HEK293 (cell line): ENCODE measurements at regions not wholly inside any gene's neighbourhood (a gene's known extent, or its start where the extent isn't known, plus 50 kb on each side); places are given as distances from the start of the nearest gene placed in this dataset.

Source experiments
- CTCF ChIA-PET: fragments of 350-600 bp; formaldehyde crosslinking; extraction: SDS; loops from one replicate; lab custom pipeline; 2021; ENCODE audit warnings: antibody characterized with exemption; lab: Yijun Ruan, JAX
- POLR2A ChIA-PET: fragments of 300-600 bp; formaldehyde crosslinking; extraction: SDS; loops from one replicate; lab custom pipeline; 2020; ENCODE audit warnings: antibody characterized with exemption, inconsistent platforms; lab: Yijun Ruan, JAX
- H3K27ac ChIP-seq: fragments of 200-500 bp; sonication (Bioruptor generic); 2 replicates; pipeline ENCODE4 v1.5.1; 2014; ENCODE audit warnings: low read depth, low read length, control low read depth, inconsistent platforms; ENCODE audit errors: extremely low read depth
- H3K36me3 ChIP-seq, 2 experiments: fragments of 200-500 bp in 1 of 2; sonication (Bioruptor generic) in 1 of 2; 1 replicate in 1 of 2; 2 replicates in 1 of 2; pipeline ENCODE4 v1.5.1; 2014 to 2017; ENCODE audit warnings: inconsistent platforms in 2 of 2, low read length in 2 of 2; ENCODE audit not compliant: control insufficient read depth in 2 of 2, insufficient read depth in 1 of 2
- H3K4me1 ChIP-seq: fragments of 200-500 bp; sonication (Bioruptor generic); 2 replicates; pipeline ENCODE4 v1.5.1; 2014; ENCODE audit warnings: mild to moderate bottlenecking, low read length, inconsistent platforms; ENCODE audit not compliant: control insufficient read depth, insufficient read depth
- H3K4me3 ChIP-seq: 2 replicates; pipeline ENCODE4 v1.5.1; 2011; ENCODE audit warnings: low read depth, mild to moderate bottlenecking, control low read depth, low read length, moderate library complexity
- H3K9me3 ChIP-seq: fragments of 200-500 bp; sonication (Bioruptor generic); 2 replicates; pipeline ENCODE4 v1.5.1; 2014; ENCODE audit warnings: low read depth, low read length, inconsistent platforms; ENCODE audit not compliant: control insufficient read depth, insufficient read depth
- CTCF ChIP-seq: fragments of 450-650 bp; formaldehyde crosslinking; IDR thresholded peaks from 2 replicates; pipeline ENCODE4 v1.5.1; 2016; ENCODE audit warnings: missing biosample characterization, missing genetic modification characterization
- INSM2 ChIP-seq: fragments of 450-650 bp; formaldehyde crosslinking; IDR thresholded peaks from 2 replicates; pipeline ENCODE4 v1.5.1; 2016; ENCODE audit warnings: missing biosample characterization, missing genetic modification characterization
- KLF8 ChIP-seq: fragments of 450-650 bp; formaldehyde crosslinking; IDR thresholded peaks from 2 replicates; pipeline ENCODE4 v1.5.1; 2016; ENCODE audit warnings: missing biosample characterization, missing genetic modification characterization
- MEIS1 ChIP-seq: sonication (generic); formaldehyde crosslinking; IDR thresholded peaks from 2 replicates; pipeline ENCODE4 v1.8.1; 2022; ENCODE audit warnings: missing genetic modification reagents, mild to moderate bottlenecking, borderline replicate concordance
- ZBTB6 ChIP-seq: fragments of 450-650 bp; formaldehyde crosslinking; IDR thresholded peaks from 2 replicates; pipeline ENCODE4 v1.5.1; 2017; ENCODE audit warnings: missing biosample characterization, missing genetic modification characterization
- ZNF112 ChIP-seq: fragments of 450-650 bp; formaldehyde crosslinking; IDR thresholded peaks from 2 replicates; pipeline ENCODE4 v1.5.0; 2017; ENCODE audit warnings: missing biosample characterization, missing genetic modification characterization
- ZNF157 ChIP-seq: fragments of 450-650 bp; formaldehyde crosslinking; IDR thresholded peaks from 2 replicates; pipeline ENCODE4 v1.5.1; 2016; ENCODE audit warnings: missing biosample characterization, missing genetic modification characterization
- ZNF211 ChIP-seq: fragments of 450-650 bp; formaldehyde crosslinking; IDR thresholded peaks from 2 replicates; pipeline ENCODE4 v1.5.1; 2016; ENCODE audit warnings: low read depth, missing biosample characterization, missing genetic modification characterization
- ZNF398 ChIP-seq: fragments of 450-650 bp; formaldehyde crosslinking; IDR thresholded peaks from 2 replicates; pipeline ENCODE4 v1.5.1; 2017; ENCODE audit warnings: missing biosample characterization, missing genetic modification characterization
- ZNF501 ChIP-seq: fragments of 450-650 bp; formaldehyde crosslinking; IDR thresholded peaks from 2 replicates; pipeline ENCODE4 v1.5.1; 2016; ENCODE audit warnings: missing biosample characterization, missing genetic modification characterization
- ZNF558 ChIP-seq: fragments of 450-650 bp; formaldehyde crosslinking; IDR thresholded peaks from 2 replicates; pipeline ENCODE4 v1.5.1; 2016; ENCODE audit warnings: missing biosample characterization, missing genetic modification characterization
- ZNF747 ChIP-seq: fragments of 450-650 bp; formaldehyde crosslinking; IDR thresholded peaks from 2 replicates; pipeline ENCODE4 v1.5.1; 2016; ENCODE audit warnings: missing biosample characterization, missing genetic modification characterization
- ZNF785 ChIP-seq: fragments of 450-650 bp; formaldehyde crosslinking; IDR thresholded peaks from 2 replicates; pipeline ENCODE4 v1.5.1; 2016; ENCODE audit warnings: missing biosample characterization, missing genetic modification characterization
- ZNF830 ChIP-seq: fragments of 450-650 bp; IDR thresholded peaks from 2 replicates; pipeline ENCODE4 v1.5.0; 2018; ENCODE audit warnings: missing biosample characterization, missing genetic modification characterization, low read depth, mild to moderate bottlenecking, moderate library complexity
- TF ChIP-seq, protein P1 (sequence below): fragments of 450-650 bp; formaldehyde crosslinking; IDR thresholded peaks from 2 replicates; pipeline ENCODE4 v1.5.1; 2016; ENCODE audit warnings: missing biosample characterization, missing genetic modification characterization
- TF ChIP-seq, protein P2 (sequence below): fragments of 450-650 bp; formaldehyde crosslinking; IDR thresholded peaks from 2 replicates; pipeline ENCODE4 v1.5.1; 2016; ENCODE audit warnings: missing biosample characterization, missing genetic modification characterization
- TF ChIP-seq, protein P3 (sequence below): fragments of 450-650 bp; formaldehyde crosslinking; IDR thresholded peaks from 2 replicates; pipeline ENCODE4 v1.5.1; 2016; ENCODE audit warnings: missing biosample characterization, missing genetic modification characterization

GRCh38 chr1:72678683-72679082, 396.3 kb upstream of the NEGR1 start (continued):
- no peak for TF ChIP-seq ZNF398 (tag by site-specific recombination)
- TF ChIP-seq ZNF112 (tag by site-specific recombination), result no peak
- no peak for TF ChIP-seq CTCF (tag by site-specific recombination)

- CTCF ChIA-PET, result interaction anchor here (0.5 kb wide), 1 partner anchor 943 kb away, joined by 6 read pairs; no protein-coding TSS in a partner anchor
Measured at GRCh38 chr1:72670902-72671301, 388.6 kb upstream of the NEGR1 start.

More at GRCh38 chr1:72670902-72671301, 388.6 kb upstream of the NEGR1 start:
- Histone ChIP-seq H3K4me3 (no peak overlapping the region), H3K9me3 (no peaks in the 10 kb centered on the region), H3K4me1 (no peaks in the 10 kb centered on the region), H3K36me3 (no peaks in the 10 kb centered on the region), H3K27ac (no peak overlapping the region)
- TF ChIP-seq ZNF157 (tag by site-specific recombination) (no peak), ZNF501 (no peak), ZNF558 (tag by site-specific recombination) (no peak), ZNF830 (tag by site-specific recombination) (no peak), ZNF747 (tag by site-specific recombination) (no peak), INSM2 (tag by site-specific recombination) (no peak), ZBTB6 (tag by site-specific recombination) (no peak), ZNF211 (no peak), ZNF785 (tag by site-specific recombination) (no peak), KLF8 (tag by site-specific recombination) (no peak), MEIS1 (no peak)
- TF ChIP-seq, protein P1, sequence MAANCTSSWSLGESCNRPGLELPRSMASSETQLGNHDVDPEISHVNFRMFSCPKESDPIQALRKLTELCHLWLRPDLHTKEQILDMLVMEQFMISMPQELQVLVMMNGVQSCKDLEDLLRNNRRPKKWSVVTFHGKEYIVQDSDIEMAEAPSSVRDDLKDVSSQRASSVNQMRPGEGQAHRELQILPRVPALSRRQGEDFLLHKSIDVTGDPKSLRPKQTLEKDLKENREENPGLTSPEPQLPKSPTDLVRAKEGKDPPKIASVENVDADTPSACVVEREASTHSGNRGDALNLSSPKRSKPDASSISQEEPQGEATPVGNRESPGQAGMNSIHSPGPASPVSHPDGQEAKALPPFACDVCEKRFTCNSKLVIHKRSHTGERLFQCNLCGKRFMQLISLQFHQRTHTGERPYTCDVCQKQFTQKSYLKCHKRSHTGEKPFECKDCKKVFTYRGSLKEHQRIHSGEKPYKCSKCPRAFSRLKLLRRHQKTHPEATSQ (tag by site-specific recombination), result no peak
- TF ChIP-seq, protein P2, sequence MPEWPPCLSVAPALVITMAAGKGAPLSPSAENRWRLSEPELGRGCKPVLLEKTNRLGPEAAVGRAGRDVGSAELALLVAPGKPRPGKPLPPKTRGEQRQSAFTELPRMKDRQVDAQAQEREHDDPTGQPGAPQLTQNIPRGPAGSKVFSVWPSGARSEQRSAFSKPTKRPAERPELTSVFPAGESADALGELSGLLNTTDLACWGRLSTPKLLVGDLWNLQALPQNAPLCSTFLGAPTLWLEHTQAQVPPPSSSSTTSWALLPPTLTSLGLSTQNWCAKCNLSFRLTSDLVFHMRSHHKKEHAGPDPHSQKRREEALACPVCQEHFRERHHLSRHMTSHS (tag by site-specific recombination), result no peak
- TF ChIP-seq, protein P3, sequence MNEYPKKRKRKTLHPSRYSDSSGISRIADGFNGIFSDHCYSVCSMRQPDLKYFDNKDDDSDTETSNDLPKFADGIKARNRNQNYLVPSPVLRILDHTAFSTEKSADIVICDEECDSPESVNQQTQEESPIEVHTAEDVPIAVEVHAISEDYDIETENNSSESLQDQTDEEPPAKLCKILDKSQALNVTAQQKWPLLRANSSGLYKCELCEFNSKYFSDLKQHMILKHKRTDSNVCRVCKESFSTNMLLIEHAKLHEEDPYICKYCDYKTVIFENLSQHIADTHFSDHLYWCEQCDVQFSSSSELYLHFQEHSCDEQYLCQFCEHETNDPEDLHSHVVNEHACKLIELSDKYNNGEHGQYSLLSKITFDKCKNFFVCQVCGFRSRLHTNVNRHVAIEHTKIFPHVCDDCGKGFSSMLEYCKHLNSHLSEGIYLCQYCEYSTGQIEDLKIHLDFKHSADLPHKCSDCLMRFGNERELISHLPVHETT, result no peak
- POLR2A ChIA-PET, result no interaction called here
